Parathyroid adenoma (tissue), 2 donors: ENCODE measurements at regions not wholly inside any gene's neighbourhood (a gene's known extent, or its start where the extent isn't known, plus 50 kb on each side); places are given as distances from the start of the nearest gene placed in this dataset.

Experiments
- H2AFZ ChIP-seq: fragments of 300-600 bp; sonication (generic); one replicate; pipeline ENCODE4 v1.7.0; 2017; ENCODE audit warnings: antibody characterized with exemption, mild to moderate bottlenecking
- H3K27ac ChIP-seq: fragments of 300-600 bp; sonication (generic); one replicate; pipeline ENCODE4 v1.7.0; 2017
- H3K27me3 ChIP-seq: fragments of 300-600 bp; sonication (generic); one replicate; pipeline ENCODE4 v1.7.0; 2017; ENCODE audit warnings: low read length; ENCODE audit not compliant: control insufficient read depth, insufficient read depth
- H3K36me3 ChIP-seq: fragments of 300-600 bp; sonication (generic); one replicate; pipeline ENCODE4 v1.7.0; 2017; ENCODE audit warnings: low read length; ENCODE audit not compliant: control insufficient read depth, insufficient read depth
- H3K4me1 ChIP-seq: fragments of 300-600 bp; sonication (generic); one replicate; pipeline ENCODE4 v1.7.0; 2017; ENCODE audit warnings: control low read depth
- H3K4me2 ChIP-seq: fragments of 300-600 bp; sonication (generic); one replicate; pipeline ENCODE4 v1.7.0; 2017; ENCODE audit warnings: low read length
- H3K4me3 ChIP-seq: fragments of 300-600 bp; sonication (generic); one replicate; pipeline ENCODE4 v1.7.0; 2017; ENCODE audit warnings: low read depth, low read length
- H3K79me2 ChIP-seq: fragments of 300-600 bp; sonication (generic); one replicate; pipeline ENCODE4 v1.7.0; 2017; ENCODE audit warnings: control low read depth
- H3K9ac ChIP-seq: fragments of 300-600 bp; sonication (generic); one replicate; pipeline ENCODE4 v1.7.0; 2017; ENCODE audit warnings: mild to moderate bottlenecking
- H3K9me3 ChIP-seq: fragments of 300-600 bp; sonication (generic); one replicate; pipeline ENCODE4 v1.7.0; 2017; ENCODE audit warnings: low read length; ENCODE audit not compliant: control insufficient read depth
- TF ChIP-seq, protein P1 (sequence below): fragments of 300-600 bp; sonication (generic); IDR thresholded peaks from one replicate; pipeline ENCODE4 v1.7.0; 2017; ENCODE audit warnings: antibody characterized with exemption, mild to moderate bottlenecking
- donor health status: primary hyperparathyroidism.

DNA sequence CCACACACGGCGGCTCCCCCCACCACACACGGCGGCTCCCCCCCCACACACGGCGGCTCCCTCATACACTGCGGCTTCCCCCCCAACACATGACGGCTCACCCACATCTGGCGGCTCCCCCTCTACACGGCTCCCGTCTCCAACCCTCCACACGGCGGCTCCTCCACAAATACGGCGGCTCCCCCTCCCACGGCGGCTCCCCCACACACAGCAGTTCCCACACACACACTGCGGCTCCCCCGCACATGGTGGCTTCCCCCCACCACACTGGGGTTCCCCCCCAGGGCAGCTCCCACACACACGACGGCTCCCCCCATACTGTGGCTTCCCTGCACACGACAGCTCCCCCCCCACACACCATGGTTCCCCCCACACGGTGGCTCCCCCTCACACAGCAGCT lies 98.0 kb downstream of the TTLL2 start:
- no peak overlapping the region for H3K9ac ChIP-seq
- TF ChIP-seq, protein P1, sequence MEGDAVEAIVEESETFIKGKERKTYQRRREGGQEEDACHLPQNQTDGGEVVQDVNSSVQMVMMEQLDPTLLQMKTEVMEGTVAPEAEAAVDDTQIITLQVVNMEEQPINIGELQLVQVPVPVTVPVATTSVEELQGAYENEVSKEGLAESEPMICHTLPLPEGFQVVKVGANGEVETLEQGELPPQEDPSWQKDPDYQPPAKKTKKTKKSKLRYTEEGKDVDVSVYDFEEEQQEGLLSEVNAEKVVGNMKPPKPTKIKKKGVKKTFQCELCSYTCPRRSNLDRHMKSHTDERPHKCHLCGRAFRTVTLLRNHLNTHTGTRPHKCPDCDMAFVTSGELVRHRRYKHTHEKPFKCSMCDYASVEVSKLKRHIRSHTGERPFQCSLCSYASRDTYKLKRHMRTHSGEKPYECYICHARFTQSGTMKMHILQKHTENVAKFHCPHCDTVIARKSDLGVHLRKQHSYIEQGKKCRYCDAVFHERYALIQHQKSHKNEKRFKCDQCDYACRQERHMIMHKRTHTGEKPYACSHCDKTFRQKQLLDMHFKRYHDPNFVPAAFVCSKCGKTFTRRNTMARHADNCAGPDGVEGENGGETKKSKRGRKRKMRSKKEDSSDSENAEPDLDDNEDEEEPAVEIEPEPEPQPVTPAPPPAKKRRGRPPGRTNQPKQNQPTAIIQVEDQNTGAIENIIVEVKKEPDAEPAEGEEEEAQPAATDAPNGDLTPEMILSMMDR: no peak
- H3K79me2 ChIP-seq: no peaks in the 10 kb centered on the region
- H2AFZ ChIP-seq: no peak overlapping the region
- H3K36me3 ChIP-seq: no peaks in the 10 kb centered on the region
- H3K4me1 ChIP-seq: no peaks in the 10 kb centered on the region
- H3K9me3 ChIP-seq: no peaks in the 10 kb centered on the region
- no peak overlapping the region for H3K4me2 ChIP-seq
- no peak overlapping the region for H3K27ac ChIP-seq
- H3K4me3 ChIP-seq: no peak overlapping the region
- no peaks in the 10 kb centered on the region for H3K27me3 ChIP-seq

- Histone ChIP-seq H3K79me2 (no peaks in the 10 kb centered on the region), H3K4me3 (no peak overlapping the region), H2AFZ (no peak overlapping the region), H3K36me3 (no peaks in the 10 kb centered on the region), H3K4me2 (no peak overlapping the region), H3K4me1 (no peaks in the 10 kb centered on the region), H3K9ac (no peak overlapping the region), H3K9me3 (no peaks in the 10 kb centered on the region), H3K27ac (no peak overlapping the region), H3K27me3 (no peaks in the 10 kb centered on the region)
- TF ChIP-seq, protein P1: no peak
These were observed 99.3 kb downstream of the TTLL2 start for GRCh38 chr6:167424060-167424673.

DNA sequence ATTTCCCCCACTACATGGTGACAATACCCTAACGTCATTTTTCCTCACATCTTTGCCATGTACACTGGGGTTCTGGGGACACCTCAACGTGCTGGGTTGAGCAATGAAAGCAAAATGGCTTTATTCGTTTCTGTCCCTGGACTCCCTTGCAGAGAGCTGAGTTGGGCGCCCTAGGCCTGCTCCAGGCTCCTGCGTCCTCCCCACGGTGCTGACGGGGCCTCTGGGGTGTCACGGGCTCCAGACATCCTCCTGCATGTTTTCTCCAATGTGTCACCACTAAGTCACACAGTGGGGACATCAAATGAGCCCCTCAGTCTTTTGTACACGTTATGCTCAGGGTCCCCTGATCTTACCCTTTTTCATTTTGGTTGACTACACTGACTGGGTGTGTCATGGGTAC lies 99.8 kb downstream of the TTLL2 start:
- TF ChIP-seq, protein P1: no peak
- no peak overlapping the region for H3K9ac ChIP-seq

DNA sequence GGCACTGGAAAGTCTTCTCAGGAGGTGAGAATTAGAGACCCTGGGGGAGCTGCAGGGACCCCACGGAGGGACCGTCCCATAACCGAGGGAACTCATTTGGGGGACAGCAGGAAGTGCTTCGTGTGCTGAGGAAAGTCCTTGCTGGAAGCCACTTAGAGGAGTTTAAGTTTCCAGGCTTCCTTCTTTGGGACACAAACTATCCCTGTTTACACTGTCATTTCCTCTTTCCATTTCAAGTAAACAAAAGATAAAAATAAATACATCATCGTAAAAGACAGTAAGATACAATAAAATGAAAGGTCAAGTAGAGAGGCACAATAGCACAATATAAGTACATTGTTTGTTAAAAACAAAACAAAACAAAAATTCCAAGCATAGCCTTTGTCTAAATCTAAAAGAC lies 101.2 kb downstream of the TTLL2 start:
- H3K4me1 ChIP-seq: no peaks in the 10 kb centered on the region
- no peaks in the 10 kb centered on the region for H3K27me3 ChIP-seq
- H2AFZ ChIP-seq: no peak overlapping the region
- TF ChIP-seq, protein P1: no peak
- no peak overlapping the region for H3K4me2 ChIP-seq
- H3K4me3 ChIP-seq: no peak overlapping the region
- no peak overlapping the region for H3K27ac ChIP-seq
- no peaks in the 10 kb centered on the region for H3K79me2 ChIP-seq
- H3K9ac ChIP-seq: no peak overlapping the region
- H3K9me3 ChIP-seq: no peaks in the 10 kb centered on the region
- H3K36me3 ChIP-seq: no peaks in the 10 kb centered on the region

More for the DNA sequence above, 99.8 kb downstream of the TTLL2 start:
- H3K9me3 ChIP-seq: no peaks in the 10 kb centered on the region
- H3K27ac ChIP-seq: no peak overlapping the region
- H3K4me2 ChIP-seq: no peak overlapping the region
- H3K36me3 ChIP-seq: no peaks in the 10 kb centered on the region
- H3K27me3 ChIP-seq: no peaks in the 10 kb centered on the region
- no peak overlapping the region for H2AFZ ChIP-seq
- no peak overlapping the region for H3K4me3 ChIP-seq
- H3K79me2 ChIP-seq: no peaks in the 10 kb centered on the region
- no peaks in the 10 kb centered on the region for H3K4me1 ChIP-seq

DNA sequence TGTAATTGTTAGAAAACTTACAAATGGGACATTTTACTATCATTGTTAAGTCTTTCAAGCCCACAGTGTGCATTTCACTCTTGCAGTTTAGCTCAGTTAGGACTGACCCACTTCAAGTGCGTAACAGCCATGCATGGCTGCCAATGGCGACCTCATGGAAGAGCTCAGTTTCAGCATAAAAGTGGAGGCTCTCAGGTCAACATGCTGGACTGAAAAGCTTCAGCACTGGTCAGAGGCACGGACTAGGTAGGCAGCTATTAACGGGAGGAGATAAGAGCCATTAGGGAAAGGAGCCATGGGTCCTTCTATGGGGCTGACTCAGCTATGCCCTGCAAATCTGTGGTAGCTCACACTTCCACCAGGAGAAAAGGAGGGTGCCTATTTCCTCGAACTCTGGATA lies 101.8 kb downstream of the TTLL2 start:
- H3K9ac ChIP-seq: no peak overlapping the region
- TF ChIP-seq, protein P1: no peak
- no peaks in the 10 kb centered on the region for H3K9me3 ChIP-seq
- no peaks in the 10 kb centered on the region for H3K4me1 ChIP-seq
- H3K4me2 ChIP-seq: no peak overlapping the region
- no peak overlapping the region for H2AFZ ChIP-seq
- H3K4me3 ChIP-seq: no peak overlapping the region
- no peak overlapping the region for H3K27ac ChIP-seq
- no peaks in the 10 kb centered on the region for H3K36me3 ChIP-seq
- H3K79me2 ChIP-seq: no peaks in the 10 kb centered on the region
- H3K27me3 ChIP-seq: no peaks in the 10 kb centered on the region
